Smooth muscle cell (in vitro differentiated cells): ENCODE measurements at regions not wholly inside any gene's neighbourhood (a gene's known extent, or its start where the extent isn't known, plus 50 kb on each side); places are given as distances from the start of the nearest gene placed in this dataset.

ENCODE experiments used
- DNase-seq: peaks from one replicate; lab custom pipeline; 2025; ENCODE audit not compliant: unreplicated experiment; lab: John Stamatoyannopoulos, UW
- H2AFZ ChIP-seq: fragments of 200-600 bp; sonication (generic); 2 replicates; pipeline ENCODE4 v1.6.0; 2016; ENCODE audit warnings: antibody characterized with exemption, low read depth, mild to moderate bottlenecking
- H3F3A ChIP-seq: fragments of 200-600 bp; sonication (generic); 2 replicates; pipeline ENCODE4 v1.6.0; 2017; ENCODE audit warnings: antibody characterized with exemption, low read depth
- H3K27ac ChIP-seq: fragments of 200-600 bp; sonication (generic); 2 replicates; pipeline ENCODE4 v1.5.1; 2016; ENCODE audit warnings: low read depth, mild to moderate bottlenecking
- H3K27me3 ChIP-seq: fragments of 200-600 bp; sonication (generic); 2 replicates; pipeline ENCODE4 v1.6.1; 2016; ENCODE audit warnings: low read depth, mild to moderate bottlenecking
- H3K36me3 ChIP-seq: fragments of 200-600 bp; sonication (generic); 2 replicates; pipeline ENCODE4 v1.5.1; 2016; ENCODE audit warnings: low read depth
- H3K4me1 ChIP-seq: fragments of 200-600 bp; sonication (generic); 2 replicates; pipeline ENCODE4 v1.5.1; 2016; ENCODE audit warnings: low read depth
- H3K4me2 ChIP-seq: fragments of 200-600 bp; sonication (generic); 2 replicates; pipeline ENCODE4 v1.6.0; 2016; ENCODE audit warnings: mild to moderate bottlenecking
- H3K4me3 ChIP-seq: fragments of 200-600 bp; sonication (generic); 2 replicates; pipeline ENCODE4 v1.5.1; 2016; ENCODE audit warnings: mild to moderate bottlenecking
- H3K79me2 ChIP-seq: fragments of 200-600 bp; sonication (generic); 2 replicates; pipeline ENCODE4 v1.6.0; 2016; ENCODE audit warnings: low read depth, mild to moderate bottlenecking
- H3K9ac ChIP-seq: fragments of 200-600 bp; sonication (generic); 2 replicates; pipeline ENCODE4 v1.6.0; 2016; ENCODE audit warnings: low read depth
- H3K9me3 ChIP-seq: fragments of 200-600 bp; sonication (generic); replicated peaks from 2 replicates; pipeline ENCODE4 v1.5.1; 2016; ENCODE audit warnings: low read depth
- H4K20me1 ChIP-seq: fragments of 200-600 bp; sonication (generic); 2 replicates; pipeline ENCODE4 v1.6.0; 2016; ENCODE audit warnings: low read depth
- WGBS: methylation state at CpG from one replicate; pipeline ENCODE4 v1.1.7; 2016; ENCODE audit warnings: low lambda C conversion rate; 5-methylcytosine and 5-hydroxymethylcytosine counted together
- TF ChIP-seq, protein P1 (sequence below): fragments of 200-600 bp; sonication (generic); IDR thresholded peaks from 2 replicates; pipeline ENCODE4 v1.5.1; 2017; ENCODE audit warnings: borderline replicate concordance, mild to moderate bottlenecking, antibody characterized with exemption; ENCODE audit not compliant: insufficient read depth, poor library complexity, severe bottlenecking

DNA sequence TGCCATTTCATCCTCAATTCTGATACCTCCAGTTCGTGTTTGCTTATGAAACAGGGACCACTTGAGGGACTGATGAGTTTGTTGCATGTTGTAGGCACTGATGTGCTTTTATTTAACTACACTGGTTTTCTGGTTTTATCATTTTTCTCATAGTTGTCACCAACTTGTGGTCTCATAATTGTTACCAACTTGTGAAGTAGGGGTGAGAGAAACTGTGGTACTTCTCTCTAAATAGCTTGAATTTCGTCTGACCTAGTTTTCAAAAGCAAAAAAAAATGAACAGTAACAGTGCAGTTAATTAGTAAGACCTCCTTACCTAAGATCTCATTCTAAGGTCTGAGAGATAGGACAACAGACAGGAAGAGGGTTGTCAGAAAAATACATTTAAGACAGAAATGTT, 78.0 kb downstream of the ANXA2R start:
- H3K4me1 ChIP-seq: no peaks in the 10 kb centered on the region

DNA sequence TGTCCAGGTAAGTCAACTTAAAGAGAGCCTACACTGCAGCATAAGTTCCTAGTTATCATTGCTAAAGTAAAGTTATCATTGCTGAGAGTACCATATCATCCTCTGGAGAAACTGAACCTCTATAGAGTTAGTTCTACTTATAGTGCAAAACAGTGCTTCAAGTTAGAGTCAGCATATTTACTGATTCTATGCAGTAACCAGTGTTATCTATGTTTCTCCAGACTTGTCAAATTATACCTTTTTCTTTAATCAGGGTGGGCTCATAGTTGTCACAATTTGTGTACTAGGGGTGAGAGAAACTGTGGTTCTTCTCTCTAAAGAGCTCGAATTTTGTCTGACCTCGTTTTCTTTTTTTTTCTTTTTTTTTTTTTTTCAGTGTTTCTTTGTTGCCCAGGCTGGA, 79.6 kb downstream of the ANXA2R start:
- H3K27ac ChIP-seq: no peak overlapping the region
- TF ChIP-seq, protein P1, sequence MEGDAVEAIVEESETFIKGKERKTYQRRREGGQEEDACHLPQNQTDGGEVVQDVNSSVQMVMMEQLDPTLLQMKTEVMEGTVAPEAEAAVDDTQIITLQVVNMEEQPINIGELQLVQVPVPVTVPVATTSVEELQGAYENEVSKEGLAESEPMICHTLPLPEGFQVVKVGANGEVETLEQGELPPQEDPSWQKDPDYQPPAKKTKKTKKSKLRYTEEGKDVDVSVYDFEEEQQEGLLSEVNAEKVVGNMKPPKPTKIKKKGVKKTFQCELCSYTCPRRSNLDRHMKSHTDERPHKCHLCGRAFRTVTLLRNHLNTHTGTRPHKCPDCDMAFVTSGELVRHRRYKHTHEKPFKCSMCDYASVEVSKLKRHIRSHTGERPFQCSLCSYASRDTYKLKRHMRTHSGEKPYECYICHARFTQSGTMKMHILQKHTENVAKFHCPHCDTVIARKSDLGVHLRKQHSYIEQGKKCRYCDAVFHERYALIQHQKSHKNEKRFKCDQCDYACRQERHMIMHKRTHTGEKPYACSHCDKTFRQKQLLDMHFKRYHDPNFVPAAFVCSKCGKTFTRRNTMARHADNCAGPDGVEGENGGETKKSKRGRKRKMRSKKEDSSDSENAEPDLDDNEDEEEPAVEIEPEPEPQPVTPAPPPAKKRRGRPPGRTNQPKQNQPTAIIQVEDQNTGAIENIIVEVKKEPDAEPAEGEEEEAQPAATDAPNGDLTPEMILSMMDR: no peak
- no peaks in the 10 kb centered on the region for H3K27me3 ChIP-seq
- no peak for DNase-seq
- no peaks in the 10 kb centered on the region for H3K4me1 ChIP-seq
- no peaks in the 10 kb centered on the region for H3K36me3 ChIP-seq
- no peaks in the 10 kb centered on the region for H3F3A ChIP-seq
- H4K20me1 ChIP-seq: no peaks in the 10 kb centered on the region
- WGBS: 82% methylated on average over 2 of the region's 2 CpGs
- H3K9ac ChIP-seq: no peak overlapping the region
- H2AFZ ChIP-seq: no peak overlapping the region
- H3K9me3 ChIP-seq: no peaks in the 10 kb centered on the region
- no peak overlapping the region for H3K4me3 ChIP-seq
- H3K4me2 ChIP-seq: no peak overlapping the region
- H3K79me2 ChIP-seq: no peaks in the 10 kb centered on the region

More for the DNA sequence above, 78.0 kb downstream of the ANXA2R start:
- TF ChIP-seq, protein P1: no peak
- WGBS: 80% methylated on average over 2 of the region's 2 CpGs
- no peak overlapping the region for H3K27ac ChIP-seq
- no peaks in the 10 kb centered on the region for H3K79me2 ChIP-seq
- H4K20me1 ChIP-seq: no peaks in the 10 kb centered on the region
- H3K9ac ChIP-seq: no peak overlapping the region
- no peaks in the 10 kb centered on the region for H3K27me3 ChIP-seq
- no peak overlapping the region for H2AFZ ChIP-seq
- H3K4me2 ChIP-seq: no peak overlapping the region
- no peaks in the 10 kb centered on the region for H3K36me3 ChIP-seq
- no peak for DNase-seq
- no peaks in the 10 kb centered on the region for H3F3A ChIP-seq
- no peak overlapping the region for H3K4me3 ChIP-seq
- H3K9me3 ChIP-seq: no peaks in the 10 kb centered on the region

DNA sequence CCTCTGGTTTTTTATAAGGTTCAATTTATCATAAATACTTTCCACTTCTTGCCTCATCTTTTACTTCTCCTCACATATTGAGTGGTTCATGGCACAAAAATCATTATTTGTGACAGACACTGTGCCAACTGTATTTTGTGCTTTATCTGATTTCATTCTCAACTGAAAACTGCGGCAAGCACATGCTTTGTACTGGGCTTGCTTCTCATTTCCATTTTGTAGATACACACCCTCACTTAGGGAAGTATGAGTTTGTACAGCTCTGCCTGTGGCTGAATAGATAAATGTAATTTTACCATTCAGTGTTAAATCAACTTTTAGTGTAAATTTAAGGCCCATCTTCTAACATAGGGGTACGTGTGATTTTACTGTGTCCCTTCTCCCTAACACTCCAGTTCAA, 83.6 kb downstream of the ANXA2R start:
- Histone ChIP-seq H4K20me1 (no peaks in the 10 kb centered on the region), H3K27ac (no peak overlapping the region), H3K4me3 (no peak overlapping the region), H3K9ac (no peak overlapping the region), H2AFZ (no peak overlapping the region), H3K27me3 (no peaks in the 10 kb centered on the region), H3K4me1 (no peaks in the 10 kb centered on the region), H3K36me3 (no peaks in the 10 kb centered on the region), H3K4me2 (no peak overlapping the region), H3F3A (no peaks in the 10 kb centered on the region), H3K9me3 (no peaks in the 10 kb centered on the region), H3K79me2 (no peaks in the 10 kb centered on the region)
- DNase-seq: no peak
- WGBS: 92% methylated on average over 2 of the region's 2 CpGs
- TF ChIP-seq, protein P1: no peak

DNA sequence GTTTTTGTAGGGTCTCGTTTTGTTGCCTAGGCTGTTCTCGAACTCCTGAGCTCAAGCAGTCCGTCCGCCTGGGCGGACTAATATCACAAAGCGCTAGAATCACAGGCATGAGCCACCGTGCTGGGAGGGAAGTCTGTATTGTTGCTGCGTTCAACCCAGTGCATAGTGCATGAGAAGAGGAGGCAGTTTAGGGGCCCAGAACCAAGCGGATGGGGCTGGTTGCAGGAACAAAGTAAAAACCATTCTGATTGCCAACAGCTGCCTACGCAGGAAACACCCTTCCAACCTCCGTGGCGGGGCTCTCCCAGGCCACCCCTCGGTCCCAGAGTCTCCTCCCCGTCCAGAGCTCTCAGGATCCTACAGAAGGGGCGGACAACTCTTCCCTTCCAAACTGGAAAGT, 87.1 kb downstream of the ANXA2R start:
- H2AFZ ChIP-seq: no peak overlapping the region
- no peak overlapping the region for H3K27ac ChIP-seq
- no peak overlapping the region for H3K9ac ChIP-seq
- H3K27me3 ChIP-seq: no peaks in the 10 kb centered on the region
- no peak overlapping the region for H3K4me3 ChIP-seq
- H3K9me3 ChIP-seq: no peaks in the 10 kb centered on the region
- H3K4me1 ChIP-seq: no peaks in the 10 kb centered on the region
- H3K36me3 ChIP-seq: no peaks in the 10 kb centered on the region
- TF ChIP-seq, protein P1: no peak
- DNase-seq: no peak
- H4K20me1 ChIP-seq: no peaks in the 10 kb centered on the region
- 91% methylated on average over 15 of the region's 15 CpGs for WGBS
- H3K79me2 ChIP-seq: no peaks in the 10 kb centered on the region
- no peaks in the 10 kb centered on the region for H3F3A ChIP-seq
- H3K4me2 ChIP-seq: no peak overlapping the region
